AML-193 (cell line): ENCODE measurements at regions not wholly inside any gene's neighbourhood (a gene's known extent, or its start where the extent isn't known, plus 50 kb on each side); places are given as distances from the start of the nearest gene placed in this dataset.

Source experiments
- DNase-seq, 2 experiments: peaks; one replicate each; lab custom pipeline; 2025; lab: John Stamatoyannopoulos, UW

GRCh38 chr2:17068021-17068420 lies 402.4 kb upstream of the CYRIA start:
- DNase-seq, result no peak

GRCh38 chr2:17065536-17065935 lies 399.9 kb upstream of the CYRIA start:
- DNase-seq, result no peak

GRCh38 chr2:17061028-17061427 lies 395.4 kb upstream of the CYRIA start:
- DNase-seq, result no peak

- DNase-seq, result no peak
These were observed 393.8 kb upstream of the CYRIA start for GRCh38 chr2:17059458-17059857.

- no peak for DNase-seq
These were observed 393.3 kb upstream of the CYRIA start for GRCh38 chr2:17058772-17059402.

- DNase-seq, result no peak
These were observed 391.7 kb upstream of the CYRIA start for GRCh38 chr2:17057109-17058017.

GRCh38 chr2:17056236-17056635 lies 390.6 kb upstream of the CYRIA start:
- no peak for DNase-seq

GRCh38 chr2:17052001-17052400 lies 386.4 kb upstream of the CYRIA start:
- no peak for DNase-seq

GRCh38 chr2:17051538-17051937 lies 385.9 kb upstream of the CYRIA start:
- no peak for DNase-seq

GRCh38 chr2:17043173-17043572 lies 377.5 kb upstream of the CYRIA start:
- no peak for DNase-seq

- DNase-seq, result no peak
These were observed 370.7 kb upstream of the CYRIA start for GRCh38 chr2:17036361-17036760.

GRCh38 chr2:17035010-17035409 lies 369.4 kb upstream of the CYRIA start:
- no peak for DNase-seq

- no peak for DNase-seq
These were observed 364.4 kb upstream of the CYRIA start for GRCh38 chr2:17030047-17030446.

GRCh38 chr2:17012297-17012696 lies 346.7 kb upstream of the CYRIA start:
- no peak for DNase-seq

GRCh38 chr2:17010104-17010503 lies 344.5 kb upstream of the CYRIA start:
- no peak for DNase-seq

GRCh38 chr2:17000184-17000482 lies 334.5 kb upstream of the CYRIA start:
- no peak for DNase-seq

- no peak for DNase-seq
These were observed 333.9 kb upstream of the CYRIA start for GRCh38 chr2:16999347-17000183.

- DNase-seq, result no peak
These were observed 312.7 kb upstream of the CYRIA start for GRCh38 chr2:16978301-16978700.

- no peak for DNase-seq
These were observed 309.1 kb upstream of the CYRIA start for GRCh38 chr2:16974688-16975087.

GRCh38 chr2:16973586-16974286 lies 308.1 kb upstream of the CYRIA start:
- DNase-seq, result no peak

GRCh38 chr2:16972276-16972675 lies 306.6 kb upstream of the CYRIA start:
- no peak for DNase-seq

GRCh38 chr2:16971722-16972234 lies 306.1 kb upstream of the CYRIA start:
- no peak for DNase-seq
